Fibroblast of the aortic adventitia (primary cell): ENCODE measurements at regions not wholly inside any gene's neighbourhood (a gene's known extent, or its start where the extent isn't known, plus 50 kb on each side); places are given as distances from the start of the nearest gene placed in this dataset.

ENCODE experiments used
- DNase-seq: peaks from one replicate; pipeline ENCODE4 v3.0.0-alpha.2; 2010; ENCODE audit warnings: low read depth
- H3K4me3 ChIP-seq: 2 replicates; pipeline ENCODE4 v1.5.1; 2011; ENCODE audit warnings: low read depth, mild to moderate bottlenecking, control low read depth, low read length, moderate library complexity
- CTCF ChIP-seq: IDR thresholded peaks from 2 replicates; pipeline ENCODE4 v1.5.1; 2011; ENCODE audit warnings: mild to moderate bottlenecking, low read length, control low read depth, inconsistent platforms; ENCODE audit not compliant: insufficient read depth

- no peak for DNase-seq
- no peak for TF ChIP-seq CTCF
- H3K4me3 ChIP-seq = no peak overlapping the region
Measured at GRCh38 chr14:98897605-98898309, 374.2 kb downstream of the BCL11B start.

- no peak for DNase-seq
- no peak overlapping the region for H3K4me3 ChIP-seq
- TF ChIP-seq CTCF = no peak
Measured at GRCh38 chr14:98899441-98899840, 372.6 kb downstream of the BCL11B start.

GRCh38 chr14:98900236-98900635 lies 371.8 kb downstream of the BCL11B start:
- no peak overlapping the region for H3K4me3 ChIP-seq
- TF ChIP-seq CTCF = no peak
- no peak for DNase-seq

GRCh38 chr14:98900798-98901197 lies 371.2 kb downstream of the BCL11B start:
- no peak for DNase-seq
- TF ChIP-seq CTCF = no peak
- no peak overlapping the region for H3K4me3 ChIP-seq

- TF ChIP-seq CTCF = no peak
- H3K4me3 ChIP-seq = no peak overlapping the region
- DNase-seq = no peak
Measured at GRCh38 chr14:98901511-98902205, 370.3 kb downstream of the BCL11B start.

- no peak overlapping the region for H3K4me3 ChIP-seq
- no peak for TF ChIP-seq CTCF
- DNase-seq = no peak
Measured at GRCh38 chr14:98903371-98903770, 368.6 kb downstream of the BCL11B start.
